HG03354 (cell line): ENCODE measurements at regions not wholly inside any gene's neighbourhood (a gene's known extent, or its start where the extent isn't known, plus 50 kb on each side); places are given as distances from the start of the nearest gene placed in this dataset.
"Not testable (repeated sequence)": the region's sequence is repeated elsewhere in the genome, so short reads cannot be mapped to it uniquely, and the experiment has no call there.

Experiments
- ATAC-seq: cut with Tn5 transposase; IDR thresholded peaks from one replicate; pipeline ENCODE4 v1.9.1; 2021; ENCODE audit warnings: mild to moderate bottlenecking; ENCODE audit not compliant: unreplicated experiment, poor library complexity, severe bottlenecking

DNA sequence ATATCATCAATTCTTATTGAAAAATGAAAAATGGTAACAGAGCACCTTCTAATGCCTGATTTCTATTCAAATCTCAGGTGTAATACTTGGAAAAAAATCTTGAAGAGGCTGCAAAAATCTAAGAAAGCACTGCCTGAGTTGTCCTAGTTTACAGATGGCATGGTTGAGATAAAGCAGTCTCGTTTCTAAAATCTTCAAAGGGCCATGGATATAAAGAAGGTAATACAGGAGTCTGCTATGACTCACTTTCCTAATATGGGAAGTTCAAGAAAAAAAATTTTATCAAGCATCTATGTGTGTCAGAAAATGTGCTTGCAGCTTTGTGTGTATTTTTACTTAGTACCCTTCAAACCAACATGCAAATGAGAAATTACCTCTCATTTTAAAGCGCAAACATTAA lies 163.3 kb downstream of the DMAC1 start:
- ATAC-seq: no peak

DNA sequence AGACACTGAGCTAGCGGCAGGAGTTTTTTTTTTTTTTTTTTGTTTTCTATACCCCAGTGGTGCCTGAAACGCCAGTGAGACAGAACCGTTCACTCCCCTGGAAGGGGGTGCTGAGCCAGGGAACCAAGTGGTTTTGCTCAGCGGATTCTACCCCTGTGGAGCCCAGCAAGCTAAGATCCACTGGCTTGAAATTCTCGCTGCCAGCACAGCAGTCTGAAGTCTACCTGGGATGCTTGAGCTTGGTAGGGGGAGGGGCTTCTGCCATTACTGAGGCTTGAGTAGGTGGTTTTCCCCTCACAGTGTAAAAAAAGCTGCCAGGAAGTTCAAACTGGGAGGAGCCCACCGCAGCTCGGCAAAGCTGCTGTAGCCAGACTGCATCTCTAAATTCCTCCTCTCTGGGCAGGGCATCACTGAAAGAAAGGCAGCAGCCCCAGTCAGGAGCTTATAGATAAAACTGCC lies 173.0 kb downstream of the DMAC1 start:
- ATAC-seq: not testable (repeated sequence)

DNA sequence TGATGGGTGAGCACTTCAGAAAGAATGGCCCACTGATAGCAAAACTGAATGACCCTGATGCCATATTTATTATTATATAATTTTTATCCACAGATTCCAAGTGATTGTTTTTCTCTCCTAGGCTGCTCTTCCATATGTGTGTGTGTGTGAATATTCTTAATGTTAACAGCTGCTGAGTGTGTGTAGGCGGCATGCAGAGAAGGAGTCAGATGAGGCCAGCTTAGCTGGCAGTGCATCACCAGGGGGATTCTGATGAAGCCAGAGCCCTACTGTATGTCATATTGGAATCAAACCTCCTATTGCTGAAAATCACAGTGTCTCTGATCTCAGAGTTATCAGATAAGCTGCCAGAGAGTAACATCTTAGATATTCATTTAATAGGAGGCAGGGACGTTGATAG lies 177.1 kb downstream of the DMAC1 start:
- ATAC-seq: no peak

DNA sequence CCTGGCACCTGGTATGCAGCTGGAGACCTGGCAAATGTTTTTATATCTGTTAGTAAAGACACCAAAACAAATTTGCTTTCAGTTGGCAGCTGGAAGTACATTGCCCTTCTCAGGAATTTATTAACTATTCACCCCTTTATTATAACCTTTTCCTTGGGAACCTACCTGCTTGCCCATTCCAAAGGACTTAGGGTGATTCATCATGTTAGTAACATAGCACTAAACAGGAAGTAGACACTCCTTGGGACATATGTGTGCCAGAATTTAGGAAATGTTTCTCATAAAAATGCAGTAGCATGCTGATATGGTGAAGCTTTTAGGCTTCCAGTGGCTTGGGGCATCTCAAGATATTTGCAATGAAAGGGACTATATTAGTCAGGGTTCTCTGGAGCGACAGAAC lies 184.2 kb downstream of the DMAC1 start:
- ATAC-seq: no peak

DNA sequence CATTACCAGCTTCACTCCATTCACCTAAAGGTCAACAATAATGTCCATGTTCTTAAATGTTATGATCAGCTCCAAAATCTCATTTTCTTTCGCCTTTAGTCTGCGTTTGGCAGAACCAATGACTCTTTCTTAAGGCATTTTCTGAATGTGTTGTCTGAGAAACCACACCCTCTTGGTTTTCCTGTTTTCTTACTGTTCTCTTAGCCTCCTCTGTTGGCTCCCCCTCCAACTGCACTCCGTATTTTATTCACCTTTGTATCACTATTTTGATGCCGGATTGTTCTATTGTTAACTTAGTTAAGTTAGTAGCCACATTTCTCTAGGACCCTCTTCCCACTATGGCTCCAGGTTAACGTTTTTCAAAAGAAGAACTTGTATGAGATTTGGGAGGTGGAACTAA lies 185.6 kb downstream of the DMAC1 start:
- no peak for ATAC-seq

DNA sequence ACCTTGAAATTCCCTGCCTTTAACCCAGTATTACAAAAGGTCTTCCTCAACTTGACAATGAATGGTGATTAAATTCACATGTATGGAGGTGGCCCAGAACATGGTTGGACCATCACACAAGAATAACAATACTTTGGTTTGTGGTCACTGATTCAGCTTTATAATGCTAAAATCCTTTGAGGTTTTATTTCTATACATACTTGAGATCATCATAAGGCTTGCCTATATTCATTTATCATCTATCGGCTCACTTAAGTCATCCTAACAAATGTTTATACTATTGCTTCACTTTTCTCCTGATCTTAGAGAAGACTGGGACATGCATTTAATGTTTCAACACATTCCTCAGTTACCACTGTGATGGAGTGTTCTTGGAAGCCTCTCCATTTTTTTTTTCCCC lies 191.3 kb downstream of the DMAC1 start:
- ATAC-seq: no peak

DNA sequence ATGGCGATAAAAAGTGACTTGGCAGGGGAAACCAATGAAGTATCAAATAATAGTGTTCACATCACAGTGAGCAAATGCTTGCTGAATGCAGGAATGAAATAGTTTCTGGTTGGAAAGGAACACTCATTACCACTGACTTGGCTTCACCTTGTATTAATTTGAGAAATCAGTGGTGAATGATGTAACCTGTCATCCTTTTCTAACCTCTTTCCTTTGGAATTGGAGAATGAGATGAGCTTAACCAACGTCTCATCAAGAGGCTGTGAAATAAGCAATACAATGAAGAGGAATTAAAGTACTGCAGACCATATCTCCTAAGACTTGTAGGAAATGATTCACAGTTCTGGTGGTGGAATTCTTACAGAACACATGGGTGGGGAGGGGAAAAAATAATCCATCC lies 192.2 kb downstream of the DMAC1 start:
- no peak for ATAC-seq

DNA sequence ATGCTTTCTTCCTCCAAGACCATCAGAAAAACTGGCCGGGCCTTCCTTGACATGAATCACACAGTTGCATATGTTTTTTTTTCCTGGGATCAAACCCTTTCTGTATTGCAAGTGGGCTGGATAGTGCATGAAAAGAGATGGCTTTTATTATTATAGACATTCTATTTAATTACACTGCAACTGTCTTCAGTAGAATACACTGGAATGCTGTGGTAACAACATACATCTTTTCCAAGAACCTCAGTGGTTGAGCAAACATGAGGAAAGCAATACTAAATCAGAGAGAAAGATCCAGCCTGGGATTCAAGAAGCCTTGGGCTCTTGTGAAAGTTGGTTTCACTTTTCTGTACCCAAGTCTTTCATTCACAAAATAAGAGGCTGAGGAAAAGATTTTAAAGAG lies 193.0 kb downstream of the DMAC1 start:
- no peak for ATAC-seq

DNA sequence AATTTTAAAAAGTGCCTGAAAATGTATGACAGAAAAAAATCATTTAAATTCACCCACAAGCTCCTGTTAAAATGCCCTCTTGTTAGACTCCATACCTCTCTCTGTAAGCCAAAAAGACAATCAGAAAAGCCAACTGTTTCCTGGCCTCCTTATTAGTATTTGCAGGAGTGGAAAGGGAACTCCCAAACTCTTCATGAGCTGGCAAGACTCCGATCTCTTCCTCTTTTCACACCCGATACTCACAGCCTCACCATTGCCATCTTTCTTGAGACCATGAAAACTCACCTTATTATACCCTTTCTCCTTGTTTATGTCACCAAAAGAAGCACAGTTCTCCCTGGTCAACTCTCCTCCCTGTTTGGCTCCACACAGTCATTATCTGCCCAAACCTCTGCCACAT lies 197.8 kb downstream of the DMAC1 start:
- no peak for ATAC-seq

DNA sequence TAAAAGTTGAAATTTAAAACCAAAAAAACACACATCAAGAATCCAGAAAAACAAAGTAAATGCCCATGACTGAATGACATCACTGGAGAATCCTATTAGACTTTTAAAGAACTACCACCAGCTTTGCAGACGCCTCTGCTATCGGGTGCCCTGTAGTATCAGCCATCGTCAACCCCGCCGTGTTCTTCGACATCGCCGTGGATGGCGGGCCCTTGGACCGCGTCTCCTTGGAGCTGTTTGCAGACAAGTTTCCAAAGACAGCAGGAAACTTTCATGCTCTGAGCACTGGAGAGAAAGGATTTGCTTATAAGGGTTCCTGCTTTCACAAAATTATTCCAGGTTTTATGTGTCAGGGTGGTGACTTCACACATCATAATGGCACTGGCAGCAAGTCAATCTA lies 201.9 kb downstream of the DMAC1 start:
- ATAC-seq: no peak

DNA sequence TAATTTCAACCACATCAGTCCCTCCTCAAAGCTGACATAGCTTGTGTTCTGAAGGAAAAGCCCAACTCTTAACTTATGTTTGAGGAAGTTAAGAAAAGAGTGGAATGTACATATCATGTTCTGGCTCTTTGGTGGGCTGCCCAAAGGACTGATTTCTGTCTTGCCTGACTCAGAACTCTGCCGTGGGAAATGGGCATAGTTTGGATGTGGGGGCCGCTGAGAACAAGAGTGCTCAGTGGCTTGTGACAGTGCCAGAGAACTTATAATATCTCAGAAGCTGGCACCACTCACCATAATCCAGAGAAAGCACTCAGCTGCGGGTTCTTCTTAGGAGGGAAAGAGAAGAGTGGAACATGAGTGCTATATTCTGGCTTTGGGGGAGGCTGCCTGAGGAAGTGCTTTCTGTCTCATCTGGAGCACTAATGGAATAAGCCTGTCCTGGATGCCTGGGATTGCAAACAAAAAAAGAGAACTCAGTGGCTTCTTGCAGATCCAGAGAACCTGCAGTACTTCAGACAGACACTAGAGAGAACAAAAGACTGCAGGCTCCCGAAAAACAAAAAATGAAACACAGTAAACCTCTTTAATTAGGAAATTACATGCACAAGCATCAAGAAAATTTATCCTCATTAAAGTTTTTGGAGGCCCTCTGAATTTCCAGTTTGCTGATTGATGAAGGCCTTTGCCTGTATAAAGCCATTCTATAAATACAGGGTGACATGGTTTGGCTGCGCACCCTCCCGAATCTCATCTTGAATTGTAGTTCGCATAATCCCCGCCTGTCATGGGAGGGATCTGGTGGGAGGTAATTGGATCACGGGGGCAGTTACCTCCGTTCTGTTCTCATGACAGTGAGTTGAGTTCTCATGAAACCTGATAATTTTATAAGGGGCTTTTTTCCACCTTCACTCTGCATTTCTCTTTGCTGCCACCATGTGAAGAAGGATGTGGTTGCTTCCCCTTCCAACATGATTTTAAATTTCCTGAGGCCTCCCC lies 207.0 kb downstream of the DMAC1 start:
- ATAC-seq: no peak

DNA sequence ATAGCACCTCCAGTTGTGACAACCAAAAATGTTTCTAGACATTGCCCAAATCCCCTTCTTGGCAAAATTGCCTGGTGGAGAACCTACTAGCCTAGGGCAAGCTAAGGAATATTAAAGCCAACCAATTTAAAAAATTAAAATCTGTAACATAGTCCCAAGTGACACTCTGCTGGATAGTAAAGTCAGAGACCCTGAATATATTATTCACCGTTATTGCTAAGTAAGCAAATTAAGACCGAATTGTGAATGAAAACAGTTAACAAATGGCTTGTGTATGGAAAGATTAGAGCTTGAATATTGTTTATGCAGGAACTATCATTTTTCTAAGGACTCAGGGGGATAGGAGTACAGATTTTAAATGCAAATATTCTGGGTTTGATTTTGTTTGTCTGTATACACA lies 208.1 kb downstream of the DMAC1 start:
- no peak for ATAC-seq

DNA sequence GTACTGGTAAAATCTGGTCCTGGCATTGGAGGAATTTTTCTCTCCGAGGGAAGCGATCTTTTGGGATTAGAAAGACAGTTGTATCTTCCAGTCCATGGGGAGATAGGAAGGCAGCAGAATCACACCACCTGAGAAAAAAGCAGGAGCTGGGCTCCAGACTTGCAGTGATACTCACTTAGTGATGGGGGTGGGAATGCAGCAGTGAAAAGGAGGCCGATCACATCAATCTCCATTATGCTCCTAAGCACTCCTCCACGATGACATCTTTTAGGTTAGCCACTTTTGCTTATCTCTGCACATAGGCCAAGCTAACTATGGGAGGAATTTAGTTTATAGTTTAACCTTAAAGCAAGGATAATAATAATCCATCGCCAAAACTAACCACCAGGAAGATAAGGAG lies 219.0 kb downstream of the DMAC1 start:
- no peak for ATAC-seq

DNA sequence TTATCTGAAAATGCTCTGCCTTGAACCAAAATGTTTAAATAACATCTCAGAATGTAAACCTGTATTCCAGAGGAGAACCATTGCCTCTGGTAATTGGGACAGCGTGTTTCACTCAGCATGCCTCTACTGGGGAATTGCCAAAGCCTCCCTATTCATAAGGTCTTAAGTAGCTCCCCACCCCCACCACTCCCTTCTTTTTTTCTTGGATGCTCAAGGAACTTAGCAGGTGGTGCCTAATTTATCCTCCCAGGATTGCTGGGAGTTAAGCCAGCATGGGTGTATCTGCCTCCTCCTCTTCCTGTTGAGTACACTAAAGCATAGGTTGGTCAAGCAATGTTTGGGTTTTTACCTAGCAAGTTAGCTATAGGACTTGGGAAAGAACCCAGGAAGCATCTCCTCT lies 220.2 kb downstream of the DMAC1 start:
- no peak for ATAC-seq

DNA sequence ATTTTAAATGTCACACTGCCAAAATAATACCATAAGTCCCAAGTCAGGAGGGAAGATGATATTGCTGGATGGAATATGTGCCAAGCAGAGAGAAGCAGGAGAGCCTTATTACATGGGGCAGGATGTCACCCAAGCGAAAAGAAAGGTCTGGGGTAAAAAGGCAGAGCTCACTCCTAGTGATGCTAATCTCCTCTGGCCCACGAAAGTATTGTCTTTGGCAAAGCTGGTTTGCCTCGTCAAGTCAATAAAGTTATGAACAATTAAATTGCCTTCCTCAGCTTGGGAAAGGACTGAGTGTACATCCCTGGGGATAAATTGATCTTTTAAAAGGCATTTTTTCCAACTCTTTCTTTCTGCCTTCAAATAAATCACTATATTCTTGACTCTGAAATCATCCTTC lies 220.6 kb downstream of the DMAC1 start:
- no peak for ATAC-seq

DNA sequence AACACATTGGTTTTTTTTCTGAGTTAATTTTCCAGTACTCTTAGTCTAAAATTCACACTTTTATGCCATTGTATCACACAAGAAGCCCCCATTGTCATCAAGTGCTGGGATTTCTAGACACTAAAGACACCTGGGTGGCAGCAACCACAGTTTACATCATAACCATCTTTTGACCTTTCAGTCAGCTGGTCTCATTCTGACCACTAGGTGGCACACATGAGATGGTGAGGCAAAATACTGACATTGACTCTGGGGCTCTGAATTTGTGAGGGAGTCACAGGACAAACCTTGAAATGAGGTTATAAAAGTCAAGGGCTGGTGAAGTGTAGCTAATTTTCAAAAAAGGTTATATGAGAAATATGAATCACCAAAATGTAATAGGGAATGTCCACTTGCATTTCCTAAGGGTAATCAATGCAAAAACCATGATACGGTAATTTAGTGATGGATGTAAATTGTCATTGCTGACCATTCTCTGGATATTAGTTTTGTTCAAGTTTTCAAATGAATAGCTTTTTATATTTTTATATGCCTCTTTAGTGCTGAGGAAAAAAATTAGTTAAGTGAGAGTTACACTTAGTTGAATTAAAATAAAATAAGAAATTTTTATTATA lies 229.4 kb downstream of the DMAC1 start:
- peak; percentile 96 for ATAC-seq

DNA sequence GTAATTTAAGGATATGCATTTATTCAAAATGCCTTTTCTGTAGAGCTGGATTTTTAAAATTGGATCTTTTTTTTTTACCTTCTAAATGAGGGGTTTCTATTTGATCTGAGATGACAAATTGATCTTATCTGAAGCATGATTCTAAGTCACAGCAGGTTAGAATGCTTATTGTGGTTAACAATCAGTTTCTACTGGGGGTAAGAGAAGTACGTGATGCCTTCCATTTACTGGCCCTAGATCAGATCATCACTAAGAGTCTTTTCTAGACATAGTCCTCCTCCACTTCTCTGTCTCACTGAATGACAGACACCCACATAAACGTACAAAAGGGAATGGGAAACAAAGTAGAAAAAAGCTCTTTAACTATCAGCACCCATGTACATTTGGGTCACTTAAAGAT lies 231.9 kb downstream of the DMAC1 start:
- no peak for ATAC-seq

DNA sequence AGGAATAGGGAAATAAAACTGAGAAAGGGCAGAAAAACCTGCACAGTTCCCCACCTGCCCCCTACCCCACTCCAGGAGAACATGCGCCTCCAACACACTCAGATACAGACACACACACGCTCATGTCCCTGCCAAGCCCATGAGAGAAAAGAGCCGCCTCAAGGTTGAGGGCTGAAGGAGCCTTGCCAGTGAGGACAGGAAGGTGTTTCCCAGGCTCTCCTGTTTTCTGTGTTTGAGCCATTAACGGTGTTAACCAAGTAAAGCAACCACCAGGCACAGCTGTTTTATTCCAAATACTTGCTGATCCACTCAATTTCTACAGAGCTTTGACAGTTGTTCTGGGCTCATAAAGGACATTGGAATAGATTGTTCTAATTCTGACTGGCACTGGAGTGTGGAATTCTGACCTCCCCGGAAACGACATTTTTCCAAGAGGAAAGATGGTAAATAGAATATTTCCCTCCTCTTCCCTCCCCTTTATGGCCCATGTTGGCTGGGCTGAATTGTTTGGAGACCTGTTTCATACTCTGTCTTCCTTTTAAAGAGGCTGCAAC lies 238.0 kb downstream of the DMAC1 start:
- no peak for ATAC-seq

DNA sequence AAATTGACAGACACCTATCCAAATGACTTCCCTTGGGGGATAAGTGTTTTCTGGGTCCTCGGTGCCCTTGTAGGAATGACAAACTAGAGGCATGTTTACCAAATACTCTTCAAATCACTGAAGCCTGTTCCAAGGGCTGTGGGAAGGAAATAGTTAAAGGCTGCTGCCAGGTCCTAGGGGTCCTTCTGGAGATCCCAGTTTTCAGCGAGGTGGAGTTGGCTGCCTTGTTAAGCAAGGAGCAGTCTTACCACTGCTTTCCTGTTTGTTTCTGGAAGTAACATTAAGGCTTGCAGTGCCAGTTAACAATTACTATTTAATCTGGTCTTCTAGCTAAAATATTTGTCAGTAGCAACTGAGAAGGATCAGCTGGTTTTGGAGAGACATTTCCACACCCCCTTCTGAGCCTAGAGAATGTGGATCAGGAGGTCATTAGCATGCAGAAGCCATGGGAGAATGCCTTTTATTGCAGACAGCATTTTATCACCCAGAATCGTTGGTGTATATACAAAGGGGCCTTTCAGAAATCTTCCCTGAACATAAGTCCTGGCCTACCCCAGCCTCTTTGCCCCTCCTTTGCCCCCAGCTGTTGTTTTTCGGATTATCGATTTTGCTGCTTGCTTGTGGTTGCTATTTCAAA lies 238.8 kb downstream of the DMAC1 start:
- no peak for ATAC-seq

DNA sequence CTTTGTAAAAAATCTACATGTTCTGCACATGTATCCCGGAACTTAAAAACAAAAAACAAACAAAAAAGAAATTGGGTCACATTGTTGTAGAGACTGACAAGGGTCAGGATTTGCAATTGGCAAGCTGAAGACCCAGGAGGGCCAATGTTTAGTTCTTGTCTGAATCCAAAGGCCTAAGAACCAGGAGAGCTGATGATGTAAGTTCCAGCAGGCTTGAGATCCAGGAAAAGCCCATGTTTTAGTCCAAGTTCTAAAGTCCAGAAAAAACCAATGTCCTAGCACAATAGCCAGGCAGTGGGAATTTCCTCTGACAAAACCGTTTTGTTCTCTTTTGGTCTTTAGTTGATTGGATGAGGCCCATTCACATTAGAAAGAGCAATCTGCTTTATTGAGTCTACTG lies 244.9 kb downstream of the DMAC1 start:
- ATAC-seq: no peak
